ENCODE measurements at regions not wholly inside any gene's neighbourhood (a gene's known extent, or its start where the extent isn't known, plus 50 kb on each side); places are given as distances from the start of the nearest gene placed in this dataset.

GRCh38 chr18:77776104-77776503, 526.5 kb downstream of the GALR1 start (continued):
- no peak for TF ChIP-seq ZBTB37 (CRISPR knock-in tag; IDR thresholded peaks at IDR 0.05)

- H3K27ac ChIP-seq (ENCODE audit: extremely low read length, insufficient read depth, low read length), result no peak overlapping the region
- H3K79me2 ChIP-seq (ENCODE audit: insufficient read depth, low read length), result no peaks in the 10 kb centered on the region
- H4K20me1 ChIP-seq (ENCODE audit: insufficient read depth, low read length), result no peaks in the 10 kb centered on the region
- ChIA-PET POLR2A (no interaction called here), CTCF (ENCODE audit: low intra/inter-chr PET ratio, low total read pairs) (no interaction called here)
- intact Hi-C loops (cut with micrococcal nuclease; ENCODE audit: unreplicated experiment), result no loop called here
- no peak overlapping the region for H2AFZ ChIP-seq (ENCODE audit: low read length)
- FAIRE-seq (no peak), ATAC-seq (no peak), DNase-seq (ENCODE audit: low spot score) (no peak)
- 36% methylated on average over 8 of the region's 11 CpGs for WGBS (ENCODE audit: low lambda C conversion rate)
- no peaks in the 10 kb centered on the region for H3K9me3 ChIP-seq (ENCODE audit: low read length)
- H3K4me1 ChIP-seq (ENCODE audit: insufficient read depth, low read length), result no peaks in the 10 kb centered on the region
- H3K4me3 ChIP-seq (replicated peaks in 1 of 3; ENCODE audit: insufficient read depth in 1 of 3, low read depth in 2 of 3, low read length in 3 of 3), result no peak overlapping the region
- no peaks in the 10 kb centered on the region for H3K36me3 ChIP-seq (replicated peaks in 1 of 2; ENCODE audit: control insufficient read depth in 1 of 2, insufficient read depth in 2 of 2, low read length in 2 of 2)
- no peaks in the 10 kb centered on the region for H3K27me3 ChIP-seq (ENCODE audit: control insufficient read depth in 1 of 2, insufficient read depth in 2 of 2, low read length in 2 of 2)
- no TSS peak for BruUV-seq (replicated peaks)
- TF ChIP-seq GATA4 (IDR thresholded peaks at IDR 0.05; ENCODE audit: borderline replicate concordance, low read depth), result no peak
- no peak for TF ChIP-seq MYNN (CRISPR knock-in tag; IDR thresholded peaks at IDR 0.05; ENCODE audit: low read depth)
- no peak for TF ChIP-seq BRCA1 (CRISPR knock-in tag; IDR thresholded peaks at IDR 0.05)
- no peak for TF ChIP-seq TEAD3 (CRISPR knock-in tag; optimal IDR thresholded peaks at IDR 0.05; ENCODE audit: borderline replicate concordance)
- TF ChIP-seq HOXA5 (CRISPR knock-in tag; IDR thresholded peaks at IDR 0.05), result no peak
- TF ChIP-seq ZFP90 (CRISPR knock-in tag; IDR thresholded peaks at IDR 0.05; ENCODE audit: borderline replicate concordance), result no peak
- TF ChIP-seq POLR2A (IDR thresholded peaks at IDR 0.05; ENCODE audit: insufficient read depth in 1 of 2, low read depth in 2 of 2, low read length in 2 of 2), result no peak
- TF ChIP-seq, protein P1, sequence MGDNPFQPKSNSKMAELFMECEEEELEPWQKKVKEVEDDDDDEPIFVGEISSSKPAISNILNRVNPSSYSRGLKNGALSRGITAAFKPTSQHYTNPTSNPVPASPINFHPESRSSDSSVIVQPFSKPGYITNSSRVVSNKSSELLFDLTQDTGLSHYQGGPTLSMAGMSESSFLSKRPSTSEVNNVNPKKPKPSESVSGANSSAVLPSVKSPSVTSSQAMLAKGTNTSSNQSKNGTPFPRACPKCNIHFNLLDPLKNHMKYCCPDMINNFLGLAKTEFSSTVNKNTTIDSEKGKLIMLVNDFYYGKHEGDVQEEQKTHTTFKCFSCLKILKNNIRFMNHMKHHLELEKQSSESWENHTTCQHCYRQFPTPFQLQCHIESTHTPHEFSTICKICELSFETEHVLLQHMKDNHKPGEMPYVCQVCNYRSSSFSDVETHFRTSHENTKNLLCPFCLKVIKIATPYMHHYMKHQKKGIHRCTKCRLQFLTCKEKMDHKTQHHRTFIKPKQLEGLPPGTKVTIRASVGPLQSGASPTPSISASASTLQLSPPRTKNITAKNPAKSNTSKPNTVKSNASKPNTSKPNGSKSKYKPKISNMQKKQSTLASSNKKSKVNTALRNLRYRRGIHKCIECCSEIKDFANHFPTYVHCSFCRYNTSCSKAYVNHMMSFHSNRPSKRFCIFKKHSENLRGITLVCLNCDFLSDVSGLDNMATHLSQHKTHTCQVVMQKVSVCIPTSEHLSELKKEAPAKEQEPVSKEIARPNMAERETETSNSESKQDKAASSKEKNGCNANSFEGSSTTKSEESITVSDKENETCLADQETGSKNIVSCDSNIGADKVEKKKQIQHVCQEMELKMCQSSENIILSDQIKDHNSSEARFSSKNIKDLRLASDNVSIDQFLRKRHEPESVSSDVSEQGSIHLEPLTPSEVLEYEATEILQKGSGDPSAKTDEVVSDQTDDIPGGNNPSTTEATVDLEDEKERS (CRISPR knock-in tag; IDR thresholded peaks at IDR 0.05), result no peak
- no peak for TF ChIP-seq ZKSCAN8 (CRISPR knock-in tag; IDR thresholded peaks at IDR 0.05; ENCODE audit: borderline replicate concordance)
- no peak for TF ChIP-seq SALL2 (CRISPR knock-in tag; IDR thresholded peaks at IDR 0.05)
- no peak overlapping the region for H3K4me2 ChIP-seq (ENCODE audit: low read depth, low read length)
- in situ Hi-C loops (cut with HindIII; ENCODE audit: extremely low pct_ligation_motif_present, low pct_unique_long_range_greater_than_20kb), result no loop called here
- no peak overlapping the region for H3K9ac ChIP-seq (ENCODE audit: insufficient read depth, low read depth, low read length)
These were observed 527.5 kb downstream of the GALR1 start for GRCh38 chr18:77777163-77777562.

Measured in HepG2 (cell line).